K562 (cell line): ENCODE measurements at regions not wholly inside any gene's neighbourhood (a gene's known extent, or its start where the extent isn't known, plus 50 kb on each side); places are given as distances from the start of the nearest gene placed in this dataset.

Experiments used
- ATAC-seq: fragments of 200-7000 bp; cut with Tn5 transposase; 3 replicates; pipeline ENCODE4 v1.9.1; 2020; ENCODE audit warnings: moderate library complexity
- BruUV-seq: library from RNA; stranded (reverse); fragments of 400-500 nt; replicated peaks from 2 replicates; lab custom pipeline; 2021; lab: Mats Ljungman, UMichigan
- CTCF ChIA-PET: fragments of 300-600 bp; formaldehyde crosslinking; extraction: SDS; loops from one replicate; lab custom pipeline; 2021; ENCODE audit warnings: low intra/inter-chr PET ratio; lab: Yijun Ruan, JAX
- POLR2A ChIA-PET: fragments of 300-600, 350-650 bp; sonication (Branson Sonifier 250); formaldehyde crosslinking; extraction: SDS; loops from one replicate; lab custom pipeline; 2021; ENCODE audit warnings: antibody characterized with exemption, inconsistent platforms; lab: Yijun Ruan, JAX
- DNase-seq, 4 experiments: peaks; one replicate each; pipeline versions ENCODE4 v3.0.0 to v3.0.0-alpha.2; 2011 to 2018; ENCODE audit warnings: low spot score in 3 of 4, mixed read lengths in 3 of 4; ENCODE audit errors: extremely low read depth in 1 of 4
- FAIRE-seq: peaks from 2 replicates; lab custom pipeline; 2011; peaks lifted over from hg19 to GRCh38; lab: Jason Lieb, UNC
- H2AFZ ChIP-seq: 2 replicates; pipeline ENCODE4 v1.6.0; 2011; ENCODE audit warnings: low read depth, low read length, control low read depth, inconsistent platforms
- H3K27ac ChIP-seq: fragments of 200-600 bp; 3 replicates; pipeline ENCODE4 v1.8.0; 2011; ENCODE audit warnings: low read depth, mild to moderate bottlenecking, control low read depth, inconsistent platforms, low read length, moderate library complexity, mixed read lengths; ENCODE audit errors: extremely low read depth
- H3K27me3 ChIP-seq, 2 experiments: fragments of 300-600 bp in 1 of 2; 2 replicates in 1 of 2; 3 replicates in 1 of 2; pipeline versions ENCODE4 v1.6.0 to v1.8.0; 2011; ENCODE audit warnings: inconsistent platforms in 2 of 2, low read length in 2 of 2, mild to moderate bottlenecking in 1 of 2, mixed read lengths in 1 of 2, moderate library complexity in 1 of 2; ENCODE audit not compliant: control insufficient read depth in 2 of 2, insufficient read depth in 2 of 2
- H3K36me3 ChIP-seq: fragments of 300-600 bp; 3 replicates; pipeline ENCODE4 v1.8.0; 2011; ENCODE audit warnings: mild to moderate bottlenecking, low read length, inconsistent platforms; ENCODE audit not compliant: control insufficient read depth, insufficient read depth
- H3K4me1 ChIP-seq, 2 experiments: fragments of 200-600 bp in 1 of 2; replicated peaks in 1 of 2; 2 replicates in 1 of 2; 3 replicates in 1 of 2; pipeline versions ENCODE4 v1.5.1 to v1.8.0; 2011; ENCODE audit warnings: inconsistent platforms in 2 of 2, low read length in 2 of 2, mild to moderate bottlenecking in 1 of 2, mixed read lengths in 1 of 2, moderate library complexity in 1 of 2; ENCODE audit not compliant: control insufficient read depth in 2 of 2, insufficient read depth in 2 of 2
- H3K4me2 ChIP-seq: 2 replicates; pipeline ENCODE4 v1.6.1; 2011; ENCODE audit warnings: low read length, control low read depth, inconsistent platforms, mixed read lengths; ENCODE audit not compliant: insufficient read depth
- H3K4me3 ChIP-seq: fragments of 200-600 bp; sonication (generic), shearing (Covaris generic); 2 replicates; pipeline ENCODE4 v1.5.1; 2016; ENCODE audit warnings: control low read depth, inconsistent platforms
- H3K79me2 ChIP-seq: fragments of 200-600 bp; 3 replicates; pipeline ENCODE4 v1.8.0; 2011; ENCODE audit warnings: low read length, inconsistent platforms; ENCODE audit not compliant: control insufficient read depth, insufficient read depth
- H3K9ac ChIP-seq, 2 experiments: 2 replicates each; pipeline versions ENCODE4 v1.6.0 to v1.6.1; 2011; ENCODE audit warnings: low read depth in 2 of 2, low read length in 2 of 2, control low read depth in 1 of 2, inconsistent platforms in 1 of 2, mild to moderate bottlenecking in 1 of 2, mixed read lengths in 1 of 2; ENCODE audit not compliant: insufficient read depth in 1 of 2
- H3K9me1 ChIP-seq: one replicate; pipeline ENCODE4 v1.6.0; 2011; ENCODE audit warnings: inconsistent platforms, mild to moderate bottlenecking, low read length, moderate library complexity; ENCODE audit not compliant: control insufficient read depth, insufficient read depth
- H3K9me3 ChIP-seq: replicated peaks from 2 replicates; pipeline ENCODE4 v1.5.1; 2011; ENCODE audit warnings: low read depth, low read length, inconsistent platforms; ENCODE audit not compliant: control insufficient read depth, insufficient read depth
- H4K20me1 ChIP-seq: replicated peaks from 2 replicates; pipeline ENCODE4 v1.6.1; 2011; ENCODE audit warnings: low read length, inconsistent platforms, mixed read lengths; ENCODE audit not compliant: control insufficient read depth, insufficient read depth
- C11orf30 ChIP-seq: fragments of 450-650 bp; IDR thresholded peaks from 2 replicates; pipeline ENCODE4 v1.6.1; 2016; ENCODE audit warnings: low read depth, mild to moderate bottlenecking
- CBFA2T2 ChIP-seq: fragments of 450-650 bp; conservative IDR thresholded peaks from 2 replicates; pipeline ENCODE4 v1.6.1; 2017; ENCODE audit warnings: mild to moderate bottlenecking
- GABPB2 ChIP-seq: fragments of 250-450 bp; sonication (Bioruptor Pico); conservative IDR thresholded peaks from 2 replicates; pipeline ENCODE4 v1.5.1; 2021; ENCODE audit warnings: mild to moderate bottlenecking
- MAFG ChIP-seq: fragments of 450-650 bp; conservative IDR thresholded peaks from 2 replicates; pipeline ENCODE4 v1.6.1; 2016; ENCODE audit warnings: missing genetic modification characterization, missing compliant biosample characterization
- NELFE ChIP-seq: IDR thresholded peaks from 2 replicates; pipeline ENCODE4 v1.6.1; 2011; ENCODE audit warnings: mild to moderate bottlenecking; ENCODE audit not compliant: insufficient read depth, insufficient read length
- SMARCC2 ChIP-seq: fragments of 450-650 bp; IDR thresholded peaks from 2 replicates; pipeline ENCODE4 v1.6.1; 2017; ENCODE audit warnings: antibody characterized with exemption, moderate library complexity, mild to moderate bottlenecking, low read depth
- ZNF316 ChIP-seq: fragments of 450-650 bp; IDR thresholded peaks from 2 replicates; pipeline ENCODE4 v1.6.1; 2016
- ZNF318 ChIP-seq, 2 experiments: fragments of 450-650 bp; IDR thresholded peaks; 2 replicates each; pipeline ENCODE4 v1.6.1; 2016; ENCODE audit warnings: mild to moderate bottlenecking in 2 of 2, borderline replicate concordance in 1 of 2, low read depth in 1 of 2, moderate library complexity in 1 of 2
- in situ Hi-C: fragments of 300-500 bp; cut with MboI; formaldehyde crosslinking; loops from 4 replicates; pipeline ENCODE4 v1.15.0; 2018; ENCODE audit warnings: inconsistent platforms, mixed read lengths
- intact Hi-C: fragments of 100-400 bp; cut with micrococcal nuclease; formaldehyde crosslinking; loops from 2 replicates; pipeline ENCODE4 v1.14.2; 2022

- Histone ChIP-seq H3K4me1 (no peaks in the 10 kb centered on the region), H3K9me3 (no peaks in the 10 kb centered on the region), H3K27ac (no peak overlapping the region), H3K27me3 (no peaks in the 10 kb centered on the region), H3K4me2 (no peak overlapping the region), H3K79me2 (peaks cover 5% of the 10 kb centered on the region; the same call in 2 of the 3 replicates), H3K9me1 (no peaks in the 10 kb centered on the region), H4K20me1 (no peaks in the 10 kb centered on the region), H3K36me3 (peaks cover 20% of the 10 kb centered on the region; the same call in 1 of the 3 replicates), H3K4me3 (no peak overlapping the region), H2AFZ (no peak overlapping the region), H3K9ac (no peak overlapping the region)
- ChIA-PET POLR2A (no interaction called here), CTCF (no interaction called here)
- BruUV-seq: no TSS peak
- TF ChIP-seq NELFE: no peak
- no peak for TF ChIP-seq SMARCC2
- peak; percentile 76 for TF ChIP-seq ZNF316
- peak; percentile 38; the same call in 1 of the 2 replicates for TF ChIP-seq MAFG
- no peak for TF ChIP-seq CBFA2T2
- TF ChIP-seq C11orf30: peak; percentile 58; the same call in 1 of the 2 replicates
- no peak for TF ChIP-seq ZNF318 (IDR thresholded peaks at IDR 0.05; ENCODE audit: borderline replicate concordance in 1 of 2, low read depth in 1 of 2)
- no peak for TF ChIP-seq GABPB2 (CRISPR knock-in tag)
- in situ Hi-C loops: no loop called here
- FAIRE-seq: no peak
- intact Hi-C loops: no loop called here
- no peak for ATAC-seq
- no peak for DNase-seq
Measured at GRCh38 chr7:10560497-10560896, 413.2 kb upstream of the PHF14 start.
